Prostate gland (tissue), 2 donors: ENCODE measurements at regions not wholly inside any gene's neighbourhood (a gene's known extent, or its start where the extent isn't known, plus 50 kb on each side); places are given as distances from the start of the nearest gene placed in this dataset.

Experiments used
- POLR2A ChIP-seq: fragments of 450-650 bp; IDR thresholded peaks from one replicate; pipeline ENCODE4 v1.6.1; 2016; ENCODE audit warnings: antibody characterized with exemption, mild to moderate bottlenecking
- POLR2AphosphoS5 ChIP-seq: sonication (generic); formaldehyde crosslinking; IDR thresholded peaks from one replicate; pipeline ENCODE4 v1.6.1; 2017; ENCODE audit warnings: antibody characterized with exemption
- TF ChIP-seq, protein P1 (sequence below), 4 experiments: fragments of 200-600 bp in 2 of 4; fragments of 450-650 bp in 2 of 4; sonication (generic) in 2 of 4; IDR thresholded peaks; 1 replicate in 3 of 4; 2 replicates in 1 of 4; pipeline ENCODE4 v1.5.1; 2016 to 2019; ENCODE audit warnings: antibody characterized with exemption in 4 of 4, mild to moderate bottlenecking in 2 of 4, moderate library complexity in 2 of 4

DNA sequence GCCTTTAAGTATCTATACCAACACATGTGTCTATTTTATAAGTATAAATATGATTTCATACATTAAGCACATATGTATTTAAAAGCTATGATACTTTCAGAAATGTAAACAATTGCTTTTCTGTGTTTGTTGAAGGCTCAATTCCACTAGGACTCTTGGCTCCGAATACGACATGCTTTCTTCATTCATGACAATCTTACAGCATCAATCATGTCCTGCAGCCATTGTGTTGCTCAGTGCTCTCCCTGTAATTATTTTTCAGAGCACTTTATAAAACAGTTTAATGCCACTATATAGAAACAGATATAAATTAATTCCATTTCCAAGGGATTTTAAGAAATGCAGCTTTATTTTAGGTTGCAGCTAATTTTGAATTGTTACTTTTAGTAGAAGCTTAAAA, 167.3 kb downstream of the TAF11L14 start:
- TF ChIP-seq POLR2AphosphoS5 (no peak), POLR2A (no peak)
- TF ChIP-seq, protein P1, sequence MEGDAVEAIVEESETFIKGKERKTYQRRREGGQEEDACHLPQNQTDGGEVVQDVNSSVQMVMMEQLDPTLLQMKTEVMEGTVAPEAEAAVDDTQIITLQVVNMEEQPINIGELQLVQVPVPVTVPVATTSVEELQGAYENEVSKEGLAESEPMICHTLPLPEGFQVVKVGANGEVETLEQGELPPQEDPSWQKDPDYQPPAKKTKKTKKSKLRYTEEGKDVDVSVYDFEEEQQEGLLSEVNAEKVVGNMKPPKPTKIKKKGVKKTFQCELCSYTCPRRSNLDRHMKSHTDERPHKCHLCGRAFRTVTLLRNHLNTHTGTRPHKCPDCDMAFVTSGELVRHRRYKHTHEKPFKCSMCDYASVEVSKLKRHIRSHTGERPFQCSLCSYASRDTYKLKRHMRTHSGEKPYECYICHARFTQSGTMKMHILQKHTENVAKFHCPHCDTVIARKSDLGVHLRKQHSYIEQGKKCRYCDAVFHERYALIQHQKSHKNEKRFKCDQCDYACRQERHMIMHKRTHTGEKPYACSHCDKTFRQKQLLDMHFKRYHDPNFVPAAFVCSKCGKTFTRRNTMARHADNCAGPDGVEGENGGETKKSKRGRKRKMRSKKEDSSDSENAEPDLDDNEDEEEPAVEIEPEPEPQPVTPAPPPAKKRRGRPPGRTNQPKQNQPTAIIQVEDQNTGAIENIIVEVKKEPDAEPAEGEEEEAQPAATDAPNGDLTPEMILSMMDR (IDR thresholded peaks at IDR 0.05): no peak
